ENCODE measurements at regions not wholly inside any gene's neighbourhood (a gene's known extent, or its start where the extent isn't known, plus 50 kb on each side); places are given as distances from the start of the nearest gene placed in this dataset.

- DNase-seq = no peak
Measured at GRCh38 chr13:76160961-76161925, 525.1 kb downstream of the LMO7 start.

DNA sequence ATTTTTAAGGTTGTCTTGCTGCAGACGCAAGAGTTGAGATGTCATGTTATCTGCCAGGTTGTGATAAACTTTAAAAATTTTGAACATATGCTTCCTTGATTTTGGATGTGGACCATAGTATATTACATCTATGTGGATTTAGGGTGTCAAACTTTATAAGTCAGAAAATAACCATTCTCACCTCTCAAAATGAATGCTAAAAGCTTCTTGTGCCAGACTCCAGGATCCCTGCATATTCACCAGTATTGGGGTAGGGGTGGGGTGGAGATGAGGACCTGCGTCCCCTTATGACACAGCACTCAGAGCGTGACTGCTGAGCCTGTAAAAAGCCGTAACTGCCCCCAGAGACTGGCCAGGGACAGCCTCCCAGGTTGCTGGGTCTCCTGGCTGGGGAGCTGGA, 524.4 kb downstream of the LMO7 start:
- DNase-seq = no peak

GRCh38 chr13:76157926-76158325, 521.8 kb downstream of the LMO7 start:
- no peak for DNase-seq

DNA sequence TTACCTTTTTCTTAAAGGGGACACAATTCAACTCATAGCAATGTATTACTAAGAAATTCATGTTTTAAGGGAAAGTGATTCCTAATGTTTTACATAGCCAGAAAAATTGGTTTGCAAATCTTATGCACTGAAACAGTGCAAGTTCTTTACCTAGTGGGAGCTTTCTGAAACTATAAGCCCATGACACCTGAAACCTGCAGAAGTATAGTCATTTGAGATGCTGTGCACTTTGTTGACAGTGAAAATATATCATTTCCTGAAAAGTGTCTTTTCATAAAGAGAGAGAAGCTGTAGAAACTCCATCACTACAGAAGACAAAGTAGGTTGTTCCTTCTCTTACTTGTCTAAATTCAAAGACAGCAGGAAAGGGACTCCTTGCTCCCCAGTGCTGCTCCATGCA, 517.1 kb downstream of the LMO7 start:
- DNase-seq = no peak

GRCh38 chr13:76148926-76149325, 512.8 kb downstream of the LMO7 start:
- DNase-seq = no peak

DNA sequence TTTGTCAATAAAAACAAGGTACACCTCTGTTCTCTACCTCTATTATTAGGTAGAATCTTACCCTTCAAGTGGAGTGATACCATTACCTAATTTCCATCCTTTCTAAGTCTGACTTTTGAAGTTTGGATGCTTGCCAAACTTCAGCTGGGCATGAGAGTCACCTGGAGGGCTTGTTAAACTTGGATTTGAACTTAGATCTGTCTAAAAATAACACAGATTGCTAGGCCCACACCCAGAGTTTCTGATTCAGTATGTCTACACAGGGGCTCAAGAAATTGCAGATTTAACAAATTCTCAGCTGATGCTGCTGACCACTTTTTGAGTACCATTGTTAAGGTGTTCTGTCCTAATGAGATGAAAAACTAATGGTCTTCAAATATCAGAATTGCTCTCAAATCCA, 512.2 kb downstream of the LMO7 start:
- DNase-seq = no peak

GRCh38 chr13:76132532-76132931, 496.4 kb downstream of the LMO7 start:
- no peak for DNase-seq

GRCh38 chr13:76131551-76131950, 495.4 kb downstream of the LMO7 start:
- no peak for DNase-seq

GRCh38 chr13:76129305-76130000, 493.3 kb downstream of the LMO7 start:
- no peak for DNase-seq

DNA sequence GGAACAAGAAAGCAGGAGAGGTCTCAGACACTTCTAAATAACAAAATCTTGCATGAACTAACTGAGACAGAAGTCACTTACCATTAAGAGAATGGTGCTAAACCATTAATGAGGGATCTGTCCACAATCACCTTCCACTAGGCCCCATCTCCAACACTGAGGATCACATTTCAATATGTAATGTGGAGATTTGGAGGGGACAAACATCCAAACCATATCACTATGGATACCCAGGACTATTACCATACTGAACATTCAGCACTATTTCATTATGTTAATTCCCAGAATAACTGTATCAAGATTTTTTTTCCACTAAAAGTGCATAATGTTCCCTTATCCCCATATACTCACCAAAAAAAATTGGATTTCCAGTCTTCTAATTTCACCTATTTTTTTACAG, 491.8 kb downstream of the LMO7 start:
- no peak for DNase-seq

DNA sequence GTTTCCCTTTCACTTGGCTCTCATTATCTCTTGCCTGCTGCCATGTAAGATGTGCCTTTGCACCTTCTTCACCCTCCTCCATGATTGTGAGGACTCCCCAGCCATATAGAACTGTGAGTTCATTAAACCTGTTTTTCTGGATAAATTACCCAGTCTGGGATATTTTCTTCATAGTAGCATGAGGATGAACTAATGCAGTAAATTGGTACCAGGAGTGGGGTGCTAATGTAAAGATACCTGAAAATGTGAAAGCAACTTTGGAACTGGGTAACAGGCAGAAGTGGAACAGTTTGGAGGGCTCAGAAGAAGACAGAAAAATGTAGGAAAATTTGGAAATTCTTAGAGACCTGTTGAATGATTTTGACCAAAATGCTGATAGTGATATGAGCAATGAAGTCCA, 487.4 kb downstream of the LMO7 start:
- no peak for DNase-seq

- no peak for DNase-seq
Measured at GRCh38 chr13:76116751-76117360, 480.7 kb downstream of the LMO7 start.

DNA sequence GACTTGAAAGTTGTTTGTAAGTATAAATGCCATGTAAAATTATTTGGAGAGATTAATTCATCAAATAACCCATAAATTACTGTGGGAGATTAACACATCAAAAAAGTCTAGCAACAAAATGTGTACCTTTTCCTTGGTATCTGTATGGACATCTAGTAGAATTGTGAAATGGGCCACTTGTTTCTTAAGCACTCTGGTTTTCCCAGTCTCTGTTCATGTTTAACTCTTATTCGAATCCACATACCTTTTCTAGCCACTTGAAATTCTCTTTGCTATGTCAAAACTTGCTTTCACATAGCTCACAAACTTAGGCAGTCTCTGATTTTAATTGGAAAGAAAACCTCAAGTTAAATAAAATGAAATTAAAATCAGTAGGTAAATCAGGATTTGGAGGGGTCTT, 470.6 kb downstream of the LMO7 start:
- no peak for DNase-seq

GRCh38 chr13:76094645-76095044, 458.5 kb downstream of the LMO7 start:
- DNase-seq = no peak

DNA sequence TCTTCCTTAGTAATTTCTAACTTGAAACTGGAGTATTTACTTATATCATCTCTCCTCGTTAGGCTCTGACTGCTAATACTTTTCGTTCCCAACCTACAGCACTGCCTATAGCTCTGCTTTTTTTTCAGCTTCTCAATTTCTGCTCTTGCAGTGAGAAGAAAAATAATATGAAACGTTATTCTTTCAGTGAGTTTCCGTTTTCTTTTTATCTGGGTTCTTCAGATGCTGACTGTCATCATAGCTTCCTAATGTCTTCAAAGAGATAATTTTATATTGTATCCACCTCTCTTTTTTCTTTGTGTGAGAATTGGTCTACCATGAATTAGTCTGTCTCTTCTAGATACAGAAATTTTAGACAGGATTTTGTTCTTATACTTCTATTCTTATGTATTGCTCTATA, 454.9 kb downstream of the LMO7 start:
- no peak for DNase-seq

- peak; percentile 1 for DNase-seq
Measured at GRCh38 chr13:76086729-76087128, 450.6 kb downstream of the LMO7 start.

GRCh38 chr13:76067850-76068249, 431.7 kb downstream of the LMO7 start:
- no peak for DNase-seq

GRCh38 chr13:76053181-76053580, 417.1 kb downstream of the LMO7 start:
- no peak for DNase-seq

- DNase-seq = no peak
Measured at GRCh38 chr13:76049376-76049746, 413.2 kb downstream of the LMO7 start.

- DNase-seq = peak; percentile 64
Measured at GRCh38 chr13:76048675-76049375, 412.7 kb downstream of the LMO7 start.

DNA sequence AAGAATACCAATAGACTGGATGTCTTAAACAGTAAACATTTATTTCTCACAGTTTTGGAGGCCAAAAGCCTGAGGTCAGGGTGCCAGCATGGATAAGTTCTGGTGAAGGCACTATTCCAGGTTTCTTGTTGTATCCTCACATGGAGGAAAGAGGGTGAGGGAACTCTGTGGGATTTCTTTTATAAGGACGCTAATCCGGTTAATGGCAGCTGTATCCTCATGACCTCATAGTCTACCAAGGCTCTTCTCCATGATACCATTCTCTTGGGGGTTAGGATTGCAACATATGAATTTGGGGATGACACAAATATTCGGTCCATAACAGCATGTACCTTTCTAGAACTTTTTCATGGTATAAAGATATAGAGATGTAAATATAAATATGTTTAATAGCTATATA, 412.0 kb downstream of the LMO7 start:
- no peak for DNase-seq

- DNase-seq = peak; percentile 35
Measured at GRCh38 chr13:76043874-76044273, 407.7 kb downstream of the LMO7 start.
